ENCODE measurements at regions not wholly inside any gene's neighbourhood (a gene's known extent, or its start where the extent isn't known, plus 50 kb on each side); places are given as distances from the start of the nearest gene placed in this dataset.

- ChIA-PET POLR2A (no interaction called here), CTCF (no interaction called here)
- no peak for TF ChIP-seq ZNF384 (IDR thresholded peaks at IDR 0.05)
- no peak for TF ChIP-seq HDGF (IDR thresholded peaks at IDR 0.05; ENCODE audit: borderline replicate concordance)
- no peak for TF ChIP-seq SP1 (IDR thresholded peaks at IDR 0.05)
- TF ChIP-seq TARDBP (IDR thresholded peaks at IDR 0.05) = no peak
- TF ChIP-seq PKNOX1 (IDR thresholded peaks at IDR 0.05) = no peak
- TF ChIP-seq NFRKB (IDR thresholded peaks at IDR 0.05) = no peak
- no peak for TF ChIP-seq ELF4 (IDR thresholded peaks at IDR 0.05)
- no peak for DNase-seq (ENCODE audit: extremely low spot score)
These were observed 109.0 kb upstream of the SOX1 start for GRCh38 chr13:111957913-111958450.

DNA sequence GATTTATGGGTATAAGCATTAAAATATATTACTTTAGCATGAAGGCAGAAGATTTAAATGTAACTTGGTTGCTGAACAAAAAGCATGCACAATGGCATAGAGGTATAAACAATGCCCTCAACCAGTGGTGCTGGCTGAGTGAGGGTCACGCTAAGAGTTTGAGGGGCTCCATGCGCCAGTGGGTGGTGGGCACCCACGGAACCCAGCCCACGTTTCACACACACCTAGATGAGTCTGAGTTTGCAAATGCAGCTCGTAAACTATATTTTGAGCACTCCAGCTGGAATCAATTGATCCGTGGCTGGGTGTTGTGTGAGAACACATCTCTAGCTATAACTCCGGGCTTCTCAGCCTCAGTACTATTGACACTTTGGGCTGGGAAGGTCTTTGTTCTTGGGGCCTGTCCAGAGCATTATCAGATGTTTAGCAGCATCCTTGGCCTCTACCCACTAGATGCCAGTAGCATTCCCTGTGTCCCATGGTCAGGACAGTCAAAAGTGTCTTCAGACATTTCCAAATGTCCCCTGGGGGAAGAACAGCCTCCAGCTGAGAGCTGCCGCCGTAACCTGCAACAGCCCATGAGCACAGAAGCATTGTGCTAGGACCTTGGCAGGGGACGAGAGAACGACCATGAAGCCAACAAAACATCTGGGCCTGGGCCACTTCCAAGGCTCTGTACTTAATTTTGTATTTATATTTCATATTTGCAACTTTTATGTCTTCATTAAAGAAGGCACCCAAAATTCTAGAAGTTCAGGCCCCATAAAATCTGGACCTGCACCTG, 108.1 kb upstream of the SOX1 start:
- ChIA-PET POLR2A (no interaction called here), CTCF (no interaction called here)
- DNase-seq (ENCODE audit: extremely low spot score) = no peak
- TF ChIP-seq FOXK2 (IDR thresholded peaks at IDR 0.05) (no peak), ARNT (IDR thresholded peaks at IDR 0.05) (no peak), SUZ12 (IDR thresholded peaks at IDR 0.05) (no peak), PKNOX1 (IDR thresholded peaks at IDR 0.05) (no peak), TARDBP (IDR thresholded peaks at IDR 0.05) (no peak), NFRKB (IDR thresholded peaks at IDR 0.05) (no peak), HDGF (IDR thresholded peaks at IDR 0.05; ENCODE audit: borderline replicate concordance) (no peak), LEF1 (IDR thresholded peaks at IDR 0.05; ENCODE audit: borderline replicate concordance) (no peak), FOXA1 (IDR thresholded peaks at IDR 0.05) (no peak), CTBP1 (IDR thresholded peaks at IDR 0.05; ENCODE audit: borderline replicate concordance) (no peak), FOXM1 (IDR thresholded peaks at IDR 0.05; ENCODE audit: borderline replicate concordance) (no peak), BHLHE40 (IDR thresholded peaks at IDR 0.05; ENCODE audit: borderline replicate concordance) (no peak), ELF4 (IDR thresholded peaks at IDR 0.05) (no peak), L3MBTL2 (conservative IDR thresholded peaks at IDR 0.05) (no peak), SP1 (IDR thresholded peaks at IDR 0.05) (no peak)

DNA sequence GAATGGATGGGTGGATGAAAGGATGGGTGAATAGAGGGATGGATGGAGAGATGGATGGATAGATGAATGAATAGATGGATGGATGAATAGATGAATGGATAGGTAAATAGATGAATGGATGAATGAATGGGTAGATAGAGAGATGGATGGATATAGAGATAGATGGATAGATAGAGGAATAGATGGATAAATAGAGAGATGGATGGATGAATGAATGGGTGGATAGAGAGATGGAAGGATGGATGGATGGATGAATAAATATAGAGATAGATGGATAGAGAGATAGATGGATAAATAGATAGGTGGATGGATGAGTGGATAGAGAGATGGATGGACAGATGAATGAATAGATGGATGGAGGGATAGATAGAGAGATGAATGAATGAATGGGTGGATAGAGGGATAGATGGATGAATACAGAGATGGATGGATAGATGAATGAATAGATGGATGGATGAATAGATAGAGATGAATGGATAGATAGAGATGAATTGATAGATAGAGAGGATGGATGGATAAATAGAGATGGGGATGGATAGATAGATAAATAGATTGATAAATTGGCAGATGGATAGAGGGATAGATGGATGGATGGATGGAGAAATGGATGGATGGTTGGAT, 106.7 kb upstream of the SOX1 start:
- ChIA-PET POLR2A (no interaction called here), CTCF (no interaction called here)
- no peak for DNase-seq (ENCODE audit: extremely low spot score)
- TF ChIP-seq PKNOX1 (IDR thresholded peaks at IDR 0.05) = no peak
- TF ChIP-seq SUZ12 (IDR thresholded peaks at IDR 0.05) = no peak
- TF ChIP-seq ZNF384 (IDR thresholded peaks at IDR 0.05) = no peak
- TF ChIP-seq CTBP1 (IDR thresholded peaks at IDR 0.05; ENCODE audit: borderline replicate concordance) = no peak
- TF ChIP-seq LEF1 (IDR thresholded peaks at IDR 0.05; ENCODE audit: borderline replicate concordance) = no peak
- TF ChIP-seq FOXM1 (IDR thresholded peaks at IDR 0.05; ENCODE audit: borderline replicate concordance) = no peak
- TF ChIP-seq FOXA1 (IDR thresholded peaks at IDR 0.05) = no peak
- TF ChIP-seq TARDBP (IDR thresholded peaks at IDR 0.05) = no peak
- no peak for TF ChIP-seq ARNT (IDR thresholded peaks at IDR 0.05)
- TF ChIP-seq BHLHE40 (IDR thresholded peaks at IDR 0.05; ENCODE audit: borderline replicate concordance) = no peak
- no peak for TF ChIP-seq SP1 (IDR thresholded peaks at IDR 0.05)
- TF ChIP-seq FOXK2 (IDR thresholded peaks at IDR 0.05) = no peak
- no peak for TF ChIP-seq L3MBTL2 (conservative IDR thresholded peaks at IDR 0.05)
- TF ChIP-seq HDGF (IDR thresholded peaks at IDR 0.05; ENCODE audit: borderline replicate concordance) = no peak
- TF ChIP-seq NFRKB (IDR thresholded peaks at IDR 0.05) = no peak
- TF ChIP-seq ELF4 (IDR thresholded peaks at IDR 0.05) = no peak

GRCh38 chr13:111961236-111961635, 105.7 kb upstream of the SOX1 start:
- TF ChIP-seq L3MBTL2 (conservative IDR thresholded peaks at IDR 0.05) = no peak
- no peak for TF ChIP-seq NFRKB (IDR thresholded peaks at IDR 0.05)
- no peak for TF ChIP-seq ZNF384 (IDR thresholded peaks at IDR 0.05)
- no peak for TF ChIP-seq FOXA1 (IDR thresholded peaks at IDR 0.05)
- no peak for TF ChIP-seq SUZ12 (IDR thresholded peaks at IDR 0.05)
- TF ChIP-seq HDGF (IDR thresholded peaks at IDR 0.05; ENCODE audit: borderline replicate concordance) = no peak
- no peak for TF ChIP-seq TARDBP (IDR thresholded peaks at IDR 0.05)
- TF ChIP-seq FOXK2 (IDR thresholded peaks at IDR 0.05) = no peak
- TF ChIP-seq PKNOX1 (IDR thresholded peaks at IDR 0.05) = no peak
- no peak for TF ChIP-seq SP1 (IDR thresholded peaks at IDR 0.05)
- no peak for TF ChIP-seq CTBP1 (IDR thresholded peaks at IDR 0.05; ENCODE audit: borderline replicate concordance)
- no peak for TF ChIP-seq FOXM1 (IDR thresholded peaks at IDR 0.05; ENCODE audit: borderline replicate concordance)
- TF ChIP-seq ARNT (IDR thresholded peaks at IDR 0.05) = no peak
- POLR2A ChIA-PET = no interaction called here
- no peak for DNase-seq (ENCODE audit: extremely low spot score)
- CTCF ChIA-PET = no interaction called here

GRCh38 chr13:111961651-111962192, 105.2 kb upstream of the SOX1 start:
- no peak for DNase-seq (ENCODE audit: extremely low spot score)
- POLR2A ChIA-PET = no interaction called here
- no peak for TF ChIP-seq BHLHE40 (IDR thresholded peaks at IDR 0.05; ENCODE audit: borderline replicate concordance)
- CTCF ChIA-PET = no interaction called here

All from HEK293T (cell line).